ENCODE measurements at regions not wholly inside any gene's neighbourhood (a gene's known extent, or its start where the extent isn't known, plus 50 kb on each side); places are given as distances from the start of the nearest gene placed in this dataset.

- no peak for TF ChIP-seq GFI1B (tag by site-specific recombination; IDR thresholded peaks at IDR 0.05)
- TF ChIP-seq ZNF558 (tag by site-specific recombination; IDR thresholded peaks at IDR 0.05): peak; percentile 30; the same call in 1 of the 2 replicates
- TF ChIP-seq ZNF114 (tag by site-specific recombination; IDR thresholded peaks at IDR 0.05): no peak
- TF ChIP-seq YY2 (tag by site-specific recombination; IDR thresholded peaks at IDR 0.05): no peak
- no peak for TF ChIP-seq ZFHX2 (tag by site-specific recombination; conservative IDR thresholded peaks at IDR 0.05)
- no peak for TF ChIP-seq EGR2 (tag by site-specific recombination; IDR thresholded peaks at IDR 0.05; ENCODE audit: low read depth)
- TF ChIP-seq ZSCAN23 (tag by site-specific recombination; IDR thresholded peaks at IDR 0.05): no peak
- no peak for TF ChIP-seq ZNF26 (tag by site-specific recombination; IDR thresholded peaks at IDR 0.05)
- TF ChIP-seq GLIS2 (tag by site-specific recombination; IDR thresholded peaks at IDR 0.05): no peak
- no peak; the same call in 1 of the 2 replicates for TF ChIP-seq ZNF423 (tag by site-specific recombination; IDR thresholded peaks at IDR 0.05)
- no peak for TF ChIP-seq ZFP3 (tag by site-specific recombination; IDR thresholded peaks at IDR 0.05; ENCODE audit: low read depth)
- TF ChIP-seq PRDM1 (tag by site-specific recombination; IDR thresholded peaks at IDR 0.05): no peak
- peak; percentile 33; the same call in 1 of the 2 replicates for TF ChIP-seq ZBTB8A (tag by site-specific recombination; IDR thresholded peaks at IDR 0.05)
- TF ChIP-seq ZNF555 (tag by site-specific recombination; conservative IDR thresholded peaks at IDR 0.05): no peak
- no peak for TF ChIP-seq ZBTB44 (tag by site-specific recombination; IDR thresholded peaks at IDR 0.05)
- no peak for TF ChIP-seq ZNF785 (tag by site-specific recombination; IDR thresholded peaks at IDR 0.05)
- no peak for TF ChIP-seq ZNF10 (tag by site-specific recombination; IDR thresholded peaks at IDR 0.05)
- TF ChIP-seq ZNF157 (tag by site-specific recombination; IDR thresholded peaks at IDR 0.05): no peak
- TF ChIP-seq ZNF514 (tag by site-specific recombination; IDR thresholded peaks at IDR 0.05): no peak
- no peak for TF ChIP-seq ZNF600 (tag by site-specific recombination; IDR thresholded peaks at IDR 0.05)
- peak; percentile 47; the same call in 1 of the 2 replicates for TF ChIP-seq ZNF843 (tag by site-specific recombination; IDR thresholded peaks at IDR 0.05)
- no peak for TF ChIP-seq MYNN (tag by site-specific recombination; IDR thresholded peaks at IDR 0.05; ENCODE audit: borderline replicate concordance)
- TF ChIP-seq BCL11A (tag by site-specific recombination; IDR thresholded peaks at IDR 0.05; ENCODE audit: low read depth): no peak
- TF ChIP-seq KLF16 (tag by site-specific recombination; IDR thresholded peaks at IDR 0.05): 0 out of 2 replicates have a peak, but pooled peaks have one; percentile 20
- TF ChIP-seq KLF1 (tag by site-specific recombination; IDR thresholded peaks at IDR 0.05): no peak
- no peak for TF ChIP-seq ZNF777 (tag by site-specific recombination; IDR thresholded peaks at IDR 0.05; ENCODE audit: borderline replicate concordance)
Measured at GRCh38 chr15:29952225-29952624, 130.0 kb upstream of the TJP1 start (continued).

DNA sequence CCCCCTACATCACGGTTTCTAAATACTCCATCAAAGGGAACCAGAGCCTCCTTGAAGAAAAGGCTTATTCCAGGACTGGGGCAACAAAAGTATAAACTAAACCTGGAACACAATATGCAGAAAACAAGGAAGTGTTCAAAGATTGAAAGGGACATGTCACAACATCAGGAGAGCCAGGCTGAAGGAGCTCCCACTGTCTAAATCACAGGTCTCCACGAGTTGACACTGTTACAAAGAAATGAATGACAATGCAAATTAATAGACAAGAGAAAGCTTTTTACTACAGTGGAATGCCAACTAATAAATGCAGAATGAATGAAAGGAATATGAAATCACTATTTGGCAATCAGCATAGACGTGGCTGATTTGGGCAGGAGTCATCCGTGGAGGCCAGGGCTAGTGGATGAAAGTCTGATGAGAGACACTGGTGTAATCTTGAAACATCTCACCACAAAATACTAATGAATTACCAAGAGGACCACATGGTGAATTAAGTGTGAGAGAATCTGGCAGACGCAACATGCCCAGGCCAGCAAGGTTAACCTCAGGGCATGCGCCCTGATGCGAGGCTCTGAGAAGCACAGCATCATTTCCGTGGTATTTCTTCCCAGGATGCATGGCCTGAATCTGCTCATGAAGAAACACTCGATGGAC is 123.8 kb upstream of the TJP1 start:
- TF ChIP-seq KLF1 (tag by site-specific recombination; IDR thresholded peaks at IDR 0.05): no peak
- TF ChIP-seq KLF16 (tag by site-specific recombination; IDR thresholded peaks at IDR 0.05): no peak
- TF ChIP-seq ZNF660 (tag by site-specific recombination; IDR thresholded peaks at IDR 0.05): no peak
- TF ChIP-seq, protein P1, sequence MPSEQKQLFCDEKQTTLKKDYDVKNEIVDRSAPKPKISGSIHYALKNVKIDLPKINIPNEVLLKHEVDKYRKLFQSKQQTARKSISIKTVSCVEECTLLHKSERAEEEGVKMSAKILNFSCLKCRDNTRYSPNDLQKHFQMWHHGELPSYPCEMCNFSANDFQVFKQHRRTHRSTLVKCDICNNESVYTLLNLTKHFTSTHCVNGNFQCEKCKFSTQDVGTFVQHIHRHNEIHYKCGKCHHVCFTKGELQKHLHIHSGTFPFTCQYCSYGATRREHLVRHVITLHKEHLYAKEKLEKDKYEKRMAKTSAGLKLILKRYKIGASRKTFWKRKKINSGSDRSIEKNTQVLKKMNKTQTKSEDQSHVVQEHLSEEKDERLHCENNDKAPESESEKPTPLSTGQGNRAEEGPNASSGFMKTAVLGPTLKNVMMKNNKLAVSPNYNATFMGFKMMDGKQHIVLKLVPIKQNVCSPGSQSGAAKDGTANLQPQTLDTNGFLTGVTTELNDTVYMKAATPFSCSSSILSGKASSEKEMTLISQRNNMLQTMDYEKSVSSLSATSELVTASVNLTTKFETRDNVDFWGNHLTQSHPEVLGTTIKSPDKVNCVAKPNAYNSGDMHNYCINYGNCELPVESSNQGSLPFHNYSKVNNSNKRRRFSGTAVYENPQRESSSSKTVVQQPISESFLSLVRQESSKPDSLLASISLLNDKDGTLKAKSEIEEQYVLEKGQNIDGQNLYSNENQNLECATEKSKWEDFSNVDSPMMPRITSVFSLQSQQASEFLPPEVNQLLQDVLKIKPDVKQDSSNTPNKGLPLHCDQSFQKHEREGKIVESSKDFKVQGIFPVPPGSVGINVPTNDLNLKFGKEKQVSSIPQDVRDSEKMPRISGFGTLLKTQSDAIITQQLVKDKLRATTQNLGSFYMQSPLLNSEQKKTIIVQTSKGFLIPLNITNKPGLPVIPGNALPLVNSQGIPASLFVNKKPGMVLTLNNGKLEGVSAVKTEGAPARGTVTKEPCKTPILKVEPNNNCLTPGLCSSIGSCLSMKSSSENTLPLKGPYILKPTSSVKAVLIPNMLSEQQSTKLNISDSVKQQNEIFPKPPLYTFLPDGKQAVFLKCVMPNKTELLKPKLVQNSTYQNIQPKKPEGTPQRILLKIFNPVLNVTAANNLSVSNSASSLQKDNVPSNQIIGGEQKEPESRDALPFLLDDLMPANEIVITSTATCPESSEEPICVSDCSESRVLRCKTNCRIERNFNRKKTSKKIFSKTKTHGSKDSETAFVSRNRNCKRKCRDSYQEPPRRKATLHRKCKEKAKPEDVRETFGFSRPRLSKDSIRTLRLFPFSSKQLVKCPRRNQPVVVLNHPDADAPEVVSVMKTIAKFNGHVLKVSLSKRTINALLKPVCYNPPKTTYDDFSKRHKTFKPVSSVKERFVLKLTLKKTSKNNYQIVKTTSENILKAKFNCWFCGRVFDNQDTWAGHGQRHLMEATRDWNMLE (tag by site-specific recombination; conservative IDR thresholded peaks at IDR 0.05; ENCODE audit: low read depth): no peak
- TF ChIP-seq BCL11B (tag by site-specific recombination; IDR thresholded peaks at IDR 0.05; ENCODE audit: low read depth): no peak
- TF ChIP-seq GLI2 (tag by site-specific recombination; IDR thresholded peaks at IDR 0.05; ENCODE audit: borderline replicate concordance, low read depth): no peak
- TF ChIP-seq ZNF121 (tag by site-specific recombination; IDR thresholded peaks at IDR 0.05): no peak
- TF ChIP-seq ZNF24 (tag by site-specific recombination; IDR thresholded peaks at IDR 0.05): no peak
- TF ChIP-seq ZFP3 (tag by site-specific recombination; IDR thresholded peaks at IDR 0.05; ENCODE audit: low read depth): no peak
- POLR2A ChIA-PET: no interaction called here
- Histone ChIP-seq H3K27ac (ENCODE audit: extremely low read depth, low read depth, low read length) (no peak overlapping the region), H3K36me3 (ENCODE audit: control insufficient read depth in 2 of 2, insufficient read depth in 1 of 2, low read length in 2 of 2) (no peaks in the 10 kb centered on the region), H3K4me3 (ENCODE audit: low read depth, low read length) (no peak overlapping the region), H3K9me3 (ENCODE audit: control insufficient read depth, insufficient read depth, low read depth, low read length) (no peaks in the 10 kb centered on the region), H3K4me1 (ENCODE audit: control insufficient read depth, insufficient read depth, low read length) (no peaks in the 10 kb centered on the region)
- CTCF ChIA-PET: no interaction called here

All from HEK293 (cell line).